KMS-11 (cell line): ENCODE measurements at regions not wholly inside any gene's neighbourhood (a gene's known extent, or its start where the extent isn't known, plus 50 kb on each side); places are given as distances from the start of the nearest gene placed in this dataset.

Experiments
- H2AFZ ChIP-seq: fragments of 200-600 bp; sonication (generic); 2 replicates; pipeline ENCODE4 v1.6.1; 2016; ENCODE audit warnings: antibody characterized with exemption, mixed run types, low read depth
- H3K27ac ChIP-seq: fragments of 200-600 bp; sonication (generic); 2 replicates; pipeline ENCODE4 v1.6.1; 2016; ENCODE audit warnings: mild to moderate bottlenecking, mixed run types
- H3K27me3 ChIP-seq: fragments of 200-600 bp; sonication (generic); 2 replicates; pipeline ENCODE4 v1.6.1; 2017; ENCODE audit warnings: mild to moderate bottlenecking, low read depth, mixed run types, moderate library complexity; ENCODE audit not compliant: insufficient read depth
- H3K36me3 ChIP-seq: fragments of 200-600 bp; sonication (generic); 2 replicates; pipeline ENCODE4 v1.6.1; 2017; ENCODE audit warnings: mild to moderate bottlenecking, mixed run types; ENCODE audit not compliant: insufficient read depth
- H3K4me1 ChIP-seq: fragments of 200-600 bp; sonication (generic); 2 replicates; pipeline ENCODE4 v1.6.1; 2016; ENCODE audit warnings: mild to moderate bottlenecking, low read depth, mixed run types; ENCODE audit not compliant: poor library complexity, severe bottlenecking
- H3K4me2 ChIP-seq: fragments of 200-600 bp; sonication (generic); 2 replicates; pipeline ENCODE4 v1.7.0; 2016; ENCODE audit warnings: mild to moderate bottlenecking, mixed run types
- H3K4me3 ChIP-seq: fragments of 200-600 bp; sonication (generic); IDR thresholded peaks from 2 replicates; pipeline ENCODE4 v1.6.1; 2017; ENCODE audit warnings: low read depth, low read length, mixed read lengths; ENCODE audit not compliant: insufficient read depth
- H3K79me2 ChIP-seq: fragments of 200-600 bp; sonication (generic); 2 replicates; pipeline ENCODE4 v1.6.1; 2016; ENCODE audit warnings: low read depth, mixed run types; ENCODE audit not compliant: insufficient read depth
- H3K9ac ChIP-seq: fragments of 200-600 bp; sonication (generic); 2 replicates; pipeline ENCODE4 v1.6.1; 2016; ENCODE audit warnings: mild to moderate bottlenecking, mixed run types
- H4K20me1 ChIP-seq: fragments of 200-600 bp; sonication (generic); 2 replicates; pipeline ENCODE4 v1.6.1; 2016; ENCODE audit warnings: mild to moderate bottlenecking, mixed run types; ENCODE audit not compliant: insufficient read depth
- TF ChIP-seq, protein P1 (sequence below): fragments of 200-600 bp; sonication (generic); conservative IDR thresholded peaks from 2 replicates; pipeline ENCODE4 v1.6.1; 2017; ENCODE audit warnings: low read depth, mild to moderate bottlenecking, antibody characterized with exemption, low read length, moderate library complexity, mixed read lengths

DNA sequence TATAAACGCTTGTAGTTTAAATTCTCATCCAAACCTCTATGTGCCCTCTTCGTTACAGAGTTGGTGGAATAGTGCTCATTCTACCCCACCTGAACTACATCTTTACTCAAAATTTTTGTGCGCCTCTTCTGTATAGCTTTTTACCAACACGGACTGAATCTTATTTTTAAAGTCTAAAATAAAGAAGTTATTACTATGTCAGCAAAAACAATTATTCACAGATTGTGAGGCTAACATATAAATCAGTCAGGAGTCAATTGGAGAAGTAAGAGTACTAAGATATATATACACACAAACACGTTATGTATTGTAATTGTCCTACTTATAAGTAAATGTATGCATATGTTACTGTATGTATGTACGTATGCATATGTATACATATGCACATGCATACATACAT is 274.9 kb upstream of the ADGRL4 start:
- TF ChIP-seq, protein P1, sequence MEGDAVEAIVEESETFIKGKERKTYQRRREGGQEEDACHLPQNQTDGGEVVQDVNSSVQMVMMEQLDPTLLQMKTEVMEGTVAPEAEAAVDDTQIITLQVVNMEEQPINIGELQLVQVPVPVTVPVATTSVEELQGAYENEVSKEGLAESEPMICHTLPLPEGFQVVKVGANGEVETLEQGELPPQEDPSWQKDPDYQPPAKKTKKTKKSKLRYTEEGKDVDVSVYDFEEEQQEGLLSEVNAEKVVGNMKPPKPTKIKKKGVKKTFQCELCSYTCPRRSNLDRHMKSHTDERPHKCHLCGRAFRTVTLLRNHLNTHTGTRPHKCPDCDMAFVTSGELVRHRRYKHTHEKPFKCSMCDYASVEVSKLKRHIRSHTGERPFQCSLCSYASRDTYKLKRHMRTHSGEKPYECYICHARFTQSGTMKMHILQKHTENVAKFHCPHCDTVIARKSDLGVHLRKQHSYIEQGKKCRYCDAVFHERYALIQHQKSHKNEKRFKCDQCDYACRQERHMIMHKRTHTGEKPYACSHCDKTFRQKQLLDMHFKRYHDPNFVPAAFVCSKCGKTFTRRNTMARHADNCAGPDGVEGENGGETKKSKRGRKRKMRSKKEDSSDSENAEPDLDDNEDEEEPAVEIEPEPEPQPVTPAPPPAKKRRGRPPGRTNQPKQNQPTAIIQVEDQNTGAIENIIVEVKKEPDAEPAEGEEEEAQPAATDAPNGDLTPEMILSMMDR, result no peak
- Histone ChIP-seq H3K36me3 (no peaks in the 10 kb centered on the region), H3K9ac (no peak overlapping the region), H2AFZ (no peak overlapping the region), H3K4me1 (no peaks in the 10 kb centered on the region), H3K27me3 (no peaks in the 10 kb centered on the region), H4K20me1 (no peaks in the 10 kb centered on the region), H3K27ac (no peak overlapping the region), H3K4me2 (no peak overlapping the region), H3K4me3 (no peak overlapping the region), H3K79me2 (no peaks in the 10 kb centered on the region)

DNA sequence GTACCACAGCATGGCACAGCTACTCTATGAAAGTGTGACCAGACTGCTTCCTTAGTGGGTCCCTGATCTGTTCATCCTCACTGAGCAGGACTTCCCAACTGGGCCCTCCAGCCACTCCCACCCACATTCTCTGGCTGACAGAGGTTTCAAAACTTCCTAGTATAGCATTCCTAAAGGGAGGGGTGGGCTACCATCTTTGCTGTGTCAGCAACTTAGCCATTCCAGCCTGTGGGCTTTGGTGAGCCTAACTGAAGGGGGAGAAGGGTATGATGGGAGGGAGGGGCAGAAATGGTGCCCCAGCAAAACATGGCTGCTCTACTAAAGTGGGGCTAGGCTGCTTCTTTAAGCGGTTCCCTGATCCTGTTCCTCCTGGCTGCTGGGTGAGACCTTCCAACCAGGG is 265.2 kb upstream of the ADGRL4 start:
- TF ChIP-seq, protein P1, result no peak
- Histone ChIP-seq H4K20me1 (no peaks in the 10 kb centered on the region), H3K9ac (no peak overlapping the region), H3K4me3 (no peak overlapping the region), H3K27ac (no peak overlapping the region), H3K36me3 (no peaks in the 10 kb centered on the region), H3K79me2 (no peaks in the 10 kb centered on the region), H3K4me1 (no peaks in the 10 kb centered on the region), H3K4me2 (no peak overlapping the region), H2AFZ (no peak overlapping the region), H3K27me3 (no peaks in the 10 kb centered on the region)

DNA sequence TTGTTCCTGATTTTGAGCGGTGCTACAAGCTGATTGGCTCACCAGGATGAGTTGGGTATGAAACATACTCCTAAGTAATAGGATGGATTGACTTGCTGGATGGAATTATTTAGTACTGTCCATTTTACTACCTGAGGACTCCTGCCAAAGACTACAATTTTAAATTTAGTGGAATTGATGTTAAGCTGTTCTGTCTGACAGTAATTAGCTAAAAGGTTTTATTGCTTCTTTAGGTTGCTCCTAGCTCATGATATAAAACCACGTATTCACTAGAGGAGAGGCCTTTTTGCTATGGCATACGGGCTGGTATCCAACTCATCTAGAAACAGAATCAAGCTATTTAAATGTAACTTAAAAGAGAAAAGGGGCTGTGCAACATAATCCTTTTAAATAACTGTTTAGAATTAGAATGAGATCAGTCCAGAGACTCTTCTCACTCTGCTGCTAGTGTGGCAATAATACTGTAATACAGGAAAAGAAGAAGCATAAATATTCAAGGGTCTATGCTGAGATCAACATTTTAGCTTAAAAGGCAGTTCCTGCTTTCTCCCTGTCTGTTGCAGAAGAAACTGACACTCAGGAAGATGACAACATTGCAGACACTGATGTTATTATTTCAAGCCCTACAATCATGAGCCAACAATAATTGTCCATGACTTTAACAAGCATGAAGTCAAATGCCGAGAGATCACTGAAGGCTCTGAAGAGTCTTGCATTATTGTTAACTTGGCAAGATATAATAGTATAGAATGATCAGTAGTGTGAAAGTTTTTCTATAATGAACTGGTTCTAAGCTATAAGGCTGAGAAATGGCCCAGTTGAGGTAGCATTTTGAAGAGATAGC is 258.7 kb upstream of the ADGRL4 start:
- no peak overlapping the region for H2AFZ ChIP-seq
- no peaks in the 10 kb centered on the region for H3K79me2 ChIP-seq
- no peaks in the 10 kb centered on the region for H4K20me1 ChIP-seq
- H3K4me2 ChIP-seq, result no peak overlapping the region
- no peaks in the 10 kb centered on the region for H3K4me1 ChIP-seq
- H3K36me3 ChIP-seq, result no peaks in the 10 kb centered on the region
- no peak overlapping the region for H3K4me3 ChIP-seq
- no peak overlapping the region for H3K27ac ChIP-seq
- TF ChIP-seq, protein P1, result no peak
- H3K27me3 ChIP-seq, result no peaks in the 10 kb centered on the region
- H3K9ac ChIP-seq, result no peak overlapping the region

DNA sequence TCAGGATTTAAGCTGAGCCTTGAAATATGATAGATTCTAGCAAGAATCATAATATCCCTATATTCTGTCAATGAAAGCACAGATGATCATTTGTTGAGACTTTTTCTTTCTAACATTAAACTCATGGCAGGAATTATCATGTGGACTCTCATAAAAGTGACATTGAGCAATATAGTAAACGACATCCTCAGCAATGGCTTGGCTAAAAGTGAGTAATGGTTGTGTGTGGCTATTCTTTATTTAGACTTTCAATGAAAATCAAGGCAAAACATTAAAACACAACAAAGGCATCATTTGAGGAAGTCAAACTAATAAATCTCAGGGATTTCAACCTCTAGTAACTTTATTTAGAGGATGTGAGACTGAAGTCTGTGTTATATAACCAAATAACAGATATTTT is 257.8 kb upstream of the ADGRL4 start:
- no peak overlapping the region for H3K4me3 ChIP-seq
- TF ChIP-seq, protein P1, result no peak
- no peak overlapping the region for H3K4me2 ChIP-seq
- H3K36me3 ChIP-seq, result no peaks in the 10 kb centered on the region
- H3K79me2 ChIP-seq, result no peaks in the 10 kb centered on the region
- H3K4me1 ChIP-seq, result no peaks in the 10 kb centered on the region
- no peak overlapping the region for H2AFZ ChIP-seq
- H3K9ac ChIP-seq, result no peak overlapping the region
- no peaks in the 10 kb centered on the region for H4K20me1 ChIP-seq
- H3K27me3 ChIP-seq, result no peaks in the 10 kb centered on the region
- no peak overlapping the region for H3K27ac ChIP-seq
